ENCODE measurements at regions not wholly inside any gene's neighbourhood (a gene's known extent, or its start where the extent isn't known, plus 50 kb on each side); places are given as distances from the start of the nearest gene placed in this dataset.

GRCh38 chr6:22471746-22472145 is 97.6 kb upstream of the HDGFL1 start:
- Histone ChIP-seq H3K36me3 (ENCODE audit: insufficient read depth, low read length) (no peaks in the 10 kb centered on the region), H3K4me3 (ENCODE audit: low read length) (no peak overlapping the region), H3K27ac (ENCODE audit: low read depth in 1 of 2, low read length in 2 of 2) (no peak overlapping the region), H3K27me3 (ENCODE audit: control insufficient read depth in 1 of 2, insufficient read depth in 2 of 2, low read length in 2 of 2) (no peaks in the 10 kb centered on the region), H3K9me3 (ENCODE audit: control insufficient read depth in 1 of 2, insufficient read depth in 1 of 2, low read length in 2 of 2) (peaks cover 0 to 8% of the 10 kb centered on the region in 2 experiments), H3K4me1 (ENCODE audit: insufficient read depth, low read length) (no peaks in the 10 kb centered on the region)
- H3K4me3 Mint-ChIP-seq, result no peak overlapping the region
- no peaks in the 10 kb centered on the region for H3K4me1 Mint-ChIP-seq (ENCODE audit: low read depth)
- DNase-seq (no peak), ATAC-seq (ENCODE audit: poor library complexity) (no peak)
- H3K9me3 Mint-ChIP-seq, result peaks cover 2% of the 10 kb centered on the region
- no peaks in the 10 kb centered on the region for H3K36me3 Mint-ChIP-seq (ENCODE audit: low read depth)
- CTCF ChIA-PET, result no interaction called here
- POLR2A ChIA-PET, result no interaction called here
- H3K27me3 Mint-ChIP-seq, result no peaks in the 10 kb centered on the region
- TF ChIP-seq CTCF (IDR thresholded peaks at IDR 0.05), result no peak
- no peak overlapping the region for H3K27ac Mint-ChIP-seq
- intact Hi-C loops (cut with DNase I, micrococcal nuclease), result no loop called here

DNA sequence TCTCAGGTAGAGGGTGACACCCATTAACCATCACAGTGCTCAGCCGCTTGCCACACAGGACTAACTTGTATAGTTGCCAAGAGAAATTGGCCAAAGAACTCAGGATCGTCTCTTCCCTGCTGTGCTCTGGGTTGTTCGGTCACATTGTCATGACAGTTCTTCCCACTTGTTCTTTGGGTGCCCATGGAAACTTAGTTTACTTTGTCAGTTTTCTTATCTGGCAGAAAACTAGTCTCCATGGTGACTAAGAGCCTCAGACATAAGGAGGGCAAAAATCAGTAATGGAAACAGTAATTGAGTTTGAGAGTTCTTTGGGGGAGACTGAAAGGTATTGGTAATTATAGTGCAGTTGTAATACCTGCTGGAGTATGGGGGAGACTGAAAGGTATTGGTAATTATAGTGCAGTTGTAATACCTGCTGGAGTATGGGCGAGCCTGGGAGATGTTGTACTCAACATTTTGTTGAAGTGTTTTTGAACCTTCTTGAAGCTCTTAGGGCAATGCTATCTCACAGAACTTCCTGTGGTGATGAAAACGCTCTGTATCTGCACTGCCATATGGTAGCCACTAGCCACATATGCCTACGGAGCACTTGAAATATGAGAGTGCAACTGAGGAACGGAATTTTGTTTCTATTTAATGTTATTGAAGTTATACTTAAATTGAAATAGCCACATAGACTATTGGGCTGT is 95.2 kb upstream of the HDGFL1 start:
- no peak overlapping the region for H3K4me3 Mint-ChIP-seq
- no peaks in the 10 kb centered on the region for H3K4me1 ChIP-seq (ENCODE audit: insufficient read depth, low read length)
- H3K27me3 ChIP-seq (ENCODE audit: control insufficient read depth in 1 of 2, insufficient read depth in 2 of 2, low read length in 2 of 2), result no peaks in the 10 kb centered on the region
- H3K9me3 Mint-ChIP-seq, result peaks cover 2% of the 10 kb centered on the region
- no peaks in the 10 kb centered on the region for H3K27me3 Mint-ChIP-seq
- no peak overlapping the region for H3K27ac Mint-ChIP-seq
- no peaks in the 10 kb centered on the region for H3K4me1 Mint-ChIP-seq (ENCODE audit: low read depth)
- H3K36me3 ChIP-seq (ENCODE audit: insufficient read depth, low read length), result no peaks in the 10 kb centered on the region
- ATAC-seq (ENCODE audit: poor library complexity), result no peak
- peaks cover 2 to 8% of the 10 kb centered on the region in 2 experiments for H3K9me3 ChIP-seq (ENCODE audit: control insufficient read depth in 1 of 2, insufficient read depth in 1 of 2, low read length in 2 of 2)
- no peak for DNase-seq
- ChIA-PET POLR2A (no interaction called here), CTCF (no interaction called here)
- intact Hi-C loops (cut with DNase I, micrococcal nuclease), result no loop called here
- H3K27ac ChIP-seq (ENCODE audit: low read depth in 1 of 2, low read length in 2 of 2), result no peak overlapping the region
- no peak for TF ChIP-seq CTCF (IDR thresholded peaks at IDR 0.05)
- no peaks in the 10 kb centered on the region for H3K36me3 Mint-ChIP-seq (ENCODE audit: low read depth)
- no peak overlapping the region for H3K4me3 ChIP-seq (ENCODE audit: low read length)

DNA sequence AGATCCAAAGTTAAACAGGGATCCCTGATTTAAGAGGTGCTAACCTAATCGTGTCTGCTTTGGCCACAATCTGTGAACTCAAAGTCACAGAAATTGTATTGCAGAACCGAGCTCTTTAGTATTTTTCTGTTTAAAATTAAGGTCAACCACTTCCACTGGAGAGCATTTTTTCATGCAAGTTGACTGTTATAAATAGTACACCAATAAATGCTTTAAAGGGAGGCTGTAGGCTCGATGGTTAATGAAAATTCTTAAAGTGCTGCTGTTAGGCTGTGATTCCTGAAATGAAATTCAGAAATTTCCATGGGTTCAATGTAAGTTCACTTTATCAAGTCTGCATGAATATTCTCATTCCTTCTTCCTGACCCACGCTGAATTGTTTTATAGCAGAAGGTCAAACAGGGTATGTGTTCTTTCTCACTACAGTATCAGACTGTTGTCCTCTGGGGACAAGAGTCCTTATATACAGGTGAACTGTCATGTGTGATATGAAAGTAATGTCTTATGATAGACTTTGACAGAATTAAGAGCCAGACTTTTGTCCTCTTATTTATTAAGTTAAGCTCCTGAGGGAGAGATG is 92.5 kb upstream of the HDGFL1 start:
- no peak for TF ChIP-seq CTCF (IDR thresholded peaks at IDR 0.05)

More for the DNA sequence above, 92.5 kb upstream of the HDGFL1 start:
- Histone ChIP-seq H3K9me3 (ENCODE audit: control insufficient read depth in 1 of 2, insufficient read depth in 1 of 2, low read length in 2 of 2) (peaks cover 4 to 5% of the 10 kb centered on the region in 2 experiments), H3K27ac (ENCODE audit: low read depth in 1 of 2, low read length in 2 of 2) (no peak overlapping the region), H3K4me1 (ENCODE audit: insufficient read depth, low read length) (no peaks in the 10 kb centered on the region), H3K4me3 (ENCODE audit: low read length) (no peak overlapping the region), H3K36me3 (ENCODE audit: insufficient read depth, low read length) (no peaks in the 10 kb centered on the region), H3K27me3 (ENCODE audit: control insufficient read depth in 1 of 2, insufficient read depth in 2 of 2, low read length in 2 of 2) (no peaks in the 10 kb centered on the region)
- POLR2A ChIA-PET, result no interaction called here
- H3K36me3 Mint-ChIP-seq (ENCODE audit: low read depth), result no peaks in the 10 kb centered on the region
- DNase-seq (no peak), ATAC-seq (ENCODE audit: poor library complexity) (no peak)
- peaks cover 2% of the 10 kb centered on the region for H3K9me3 Mint-ChIP-seq
- H3K4me3 Mint-ChIP-seq, result no peak overlapping the region
- CTCF ChIA-PET, result no interaction called here
- intact Hi-C loops (cut with DNase I, micrococcal nuclease), result no loop called here
- no peaks in the 10 kb centered on the region for H3K27me3 Mint-ChIP-seq
- H3K4me1 Mint-ChIP-seq (ENCODE audit: low read depth), result no peaks in the 10 kb centered on the region
- no peak overlapping the region for H3K27ac Mint-ChIP-seq

All from CD4-positive, alpha-beta T cell (primary cell).